ENCODE measurements at regions not wholly inside any gene's neighbourhood (a gene's known extent, or its start where the extent isn't known, plus 50 kb on each side); places are given as distances from the start of the nearest gene placed in this dataset.

- Mint-ChIP-seq H3K9me3 (ENCODE audit: unreplicated experiment) (no peaks in the 10 kb centered on the region), H3K36me3 (ENCODE audit: unreplicated experiment) (peaks cover 5% of the 10 kb centered on the region), H3K27ac (ENCODE audit: unreplicated experiment) (no peak overlapping the region), H3K27me3 (ENCODE audit: unreplicated experiment) (peaks cover 1% of the 10 kb centered on the region), H3K4me3 (ENCODE audit: unreplicated experiment) (no peak overlapping the region), H3K4me1 (ENCODE audit: low read depth, unreplicated experiment) (peaks cover 12% of the 10 kb centered on the region)
- no peak for TF ChIP-seq CTCF (IDR thresholded peaks at IDR 0.05; ENCODE audit: partially characterized antibody, unreplicated experiment)
- DNase-seq, result no peak
Observed at GRCh38 chr5:3424946-3425345, 170.7 kb upstream of the IRX1 start.

- Mint-ChIP-seq H3K27me3 (ENCODE audit: unreplicated experiment) (no peaks in the 10 kb centered on the region), H3K36me3 (ENCODE audit: unreplicated experiment) (no peaks in the 10 kb centered on the region), H3K4me1 (ENCODE audit: low read depth, unreplicated experiment) (no peaks in the 10 kb centered on the region), H3K4me3 (ENCODE audit: unreplicated experiment) (no peak overlapping the region), H3K27ac (ENCODE audit: unreplicated experiment) (no peak overlapping the region), H3K9me3 (ENCODE audit: unreplicated experiment) (no peaks in the 10 kb centered on the region)
- no peak for DNase-seq
- TF ChIP-seq CTCF (IDR thresholded peaks at IDR 0.05; ENCODE audit: partially characterized antibody, unreplicated experiment), result no peak
Observed at GRCh38 chr5:3417376-3417943, 178.2 kb upstream of the IRX1 start.

GRCh38 chr5:3414371-3414770, 181.3 kb upstream of the IRX1 start:
- H3K27ac Mint-ChIP-seq (ENCODE audit: unreplicated experiment), result no peak overlapping the region
- H3K36me3 Mint-ChIP-seq (ENCODE audit: unreplicated experiment), result peaks cover 11% of the 10 kb centered on the region
- no peaks in the 10 kb centered on the region for H3K4me1 Mint-ChIP-seq (ENCODE audit: low read depth, unreplicated experiment)
- no peaks in the 10 kb centered on the region for H3K9me3 Mint-ChIP-seq (ENCODE audit: unreplicated experiment)
- no peak for TF ChIP-seq CTCF (IDR thresholded peaks at IDR 0.05; ENCODE audit: partially characterized antibody, unreplicated experiment)
- DNase-seq, result no peak
- H3K27me3 Mint-ChIP-seq (ENCODE audit: unreplicated experiment), result no peaks in the 10 kb centered on the region
- no peak overlapping the region for H3K4me3 Mint-ChIP-seq (ENCODE audit: unreplicated experiment)

GRCh38 chr5:3412146-3412545, 183.5 kb upstream of the IRX1 start:
- TF ChIP-seq CTCF (IDR thresholded peaks at IDR 0.05; ENCODE audit: partially characterized antibody, unreplicated experiment), result no peak
- H3K4me1 Mint-ChIP-seq (ENCODE audit: low read depth, unreplicated experiment), result no peaks in the 10 kb centered on the region
- H3K27me3 Mint-ChIP-seq (ENCODE audit: unreplicated experiment), result no peaks in the 10 kb centered on the region

GRCh38 chr5:3411363-3411762, 184.3 kb upstream of the IRX1 start:
- no peak overlapping the region for H3K4me3 Mint-ChIP-seq (ENCODE audit: unreplicated experiment)

More at GRCh38 chr5:3412146-3412545, 183.5 kb upstream of the IRX1 start:
- H3K36me3 Mint-ChIP-seq (ENCODE audit: unreplicated experiment), result peaks cover 12% of the 10 kb centered on the region
- no peak overlapping the region for H3K27ac Mint-ChIP-seq (ENCODE audit: unreplicated experiment)
- H3K4me3 Mint-ChIP-seq (ENCODE audit: unreplicated experiment), result no peak overlapping the region
- DNase-seq, result no peak
- H3K9me3 Mint-ChIP-seq (ENCODE audit: unreplicated experiment), result no peaks in the 10 kb centered on the region

More at GRCh38 chr5:3411363-3411762, 184.3 kb upstream of the IRX1 start:
- Mint-ChIP-seq H3K27me3 (ENCODE audit: unreplicated experiment) (no peaks in the 10 kb centered on the region), H3K4me1 (ENCODE audit: low read depth, unreplicated experiment) (no peaks in the 10 kb centered on the region), H3K36me3 (ENCODE audit: unreplicated experiment) (peaks cover 17% of the 10 kb centered on the region), H3K27ac (ENCODE audit: unreplicated experiment) (no peak overlapping the region), H3K9me3 (ENCODE audit: unreplicated experiment) (no peaks in the 10 kb centered on the region)
- no peak for DNase-seq
- TF ChIP-seq CTCF (IDR thresholded peaks at IDR 0.05; ENCODE audit: partially characterized antibody, unreplicated experiment), result no peak

All from glutamatergic neuron (in vitro differentiated cells).